SH-SY5Y (cell line): ENCODE measurements at regions not wholly inside any gene's neighbourhood (a gene's known extent, or its start where the extent isn't known, plus 50 kb on each side); places are given as distances from the start of the nearest gene placed in this dataset.

Experiments
- GATA2 ChIP-seq: IDR thresholded peaks from 2 replicates; pipeline ENCODE4 v1.6.1; 2011; ENCODE audit warnings: mild to moderate bottlenecking, low read depth, low read length
- GATA3 ChIP-seq: IDR thresholded peaks from 2 replicates; pipeline ENCODE4 v1.6.1; 2011; ENCODE audit warnings: low read depth, mild to moderate bottlenecking, low read length, moderate library complexity

DNA sequence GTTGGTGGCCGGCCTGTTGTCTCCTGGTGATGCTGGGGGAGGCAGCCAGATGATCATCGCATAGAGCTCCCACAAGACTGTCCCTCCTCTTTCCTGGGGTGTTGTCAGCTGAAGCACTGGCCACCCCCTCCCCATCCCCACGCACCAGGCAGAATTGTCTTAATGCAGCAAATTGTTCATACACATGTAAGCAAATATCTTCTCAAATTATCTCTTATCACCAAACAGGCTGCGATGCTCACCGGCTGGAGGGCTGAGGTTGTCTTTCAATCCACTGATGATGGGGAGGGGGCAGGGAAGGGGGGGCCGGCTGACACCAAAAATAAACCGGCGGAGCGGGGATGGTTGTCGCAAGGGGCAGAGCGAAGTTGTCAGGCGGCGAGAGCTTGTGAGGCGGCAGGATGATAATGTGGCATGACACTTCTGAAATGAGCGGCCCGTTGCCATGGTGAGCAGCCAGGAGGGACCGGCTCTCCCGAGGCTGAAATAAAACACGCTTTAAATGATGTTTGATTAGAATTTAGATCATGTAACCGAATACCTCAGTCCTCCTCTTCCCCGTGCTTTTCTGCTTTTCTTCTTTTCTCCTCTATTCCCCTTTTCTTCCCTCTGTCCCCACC lies 59.8 kb downstream of the MRM1 start:
- TF ChIP-seq GATA2 (peak; percentile 68), GATA3 (no peak)

DNA sequence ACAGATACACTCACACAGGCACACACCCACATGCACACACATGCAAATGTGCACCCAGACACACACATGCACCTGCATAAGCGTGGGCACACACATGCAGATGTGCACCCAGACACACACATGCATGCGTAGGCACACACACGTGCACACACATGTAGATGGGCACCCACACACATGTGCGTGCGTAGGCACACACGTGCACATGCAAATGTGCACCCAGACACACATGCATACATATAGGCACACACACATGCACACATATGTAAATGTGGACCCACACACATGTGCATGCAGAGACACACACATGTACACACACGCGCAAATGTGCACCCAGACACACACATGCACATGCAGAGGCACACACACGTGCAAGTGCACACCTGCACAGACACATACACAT lies 60.3 kb downstream of the MRM1 start:
- no peak for TF ChIP-seq GATA3
- TF ChIP-seq GATA2 = no peak

DNA sequence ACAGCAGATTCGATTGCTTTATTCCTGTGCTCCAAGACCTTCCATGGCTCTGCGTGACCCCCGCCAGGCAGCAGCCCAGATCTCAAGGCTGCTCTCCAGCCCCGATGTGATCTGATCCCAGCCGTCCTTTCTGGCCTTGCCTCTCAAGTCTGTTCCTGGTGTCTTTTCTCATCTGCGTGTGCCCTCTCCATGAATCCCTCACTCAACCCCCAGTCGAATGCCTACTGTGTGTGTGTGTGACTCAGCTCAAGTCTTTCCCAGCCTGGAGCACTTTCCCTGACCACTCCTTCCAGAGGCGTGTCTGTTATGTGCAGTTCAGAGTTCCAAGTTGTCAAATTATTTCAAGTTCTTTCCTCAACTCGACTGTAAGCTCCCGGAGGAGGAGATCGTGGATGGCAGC lies 64.0 kb downstream of the MRM1 start:
- TF ChIP-seq GATA2 (no peak), GATA3 (no peak)

DNA sequence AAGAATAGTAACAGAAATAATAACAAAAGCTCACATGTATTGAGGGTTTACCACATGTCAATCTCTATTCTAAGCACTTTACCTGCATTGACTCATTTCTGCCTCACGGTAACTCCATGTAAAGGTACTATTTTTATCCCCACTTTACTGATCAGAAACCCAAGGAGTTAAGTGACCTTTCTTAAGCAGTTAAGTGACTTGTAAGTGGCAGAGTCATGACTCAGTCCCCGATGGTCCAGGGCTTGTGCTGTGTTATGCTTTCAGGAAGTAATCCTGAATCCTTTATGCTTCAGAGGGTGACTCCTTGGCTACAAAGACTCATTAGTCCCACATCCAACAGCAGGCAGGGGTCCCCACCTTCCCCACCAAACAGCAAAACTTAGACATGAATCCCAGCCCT lies 66.5 kb downstream of the MRM1 start:
- no peak for TF ChIP-seq GATA2
- no peak for TF ChIP-seq GATA3

DNA sequence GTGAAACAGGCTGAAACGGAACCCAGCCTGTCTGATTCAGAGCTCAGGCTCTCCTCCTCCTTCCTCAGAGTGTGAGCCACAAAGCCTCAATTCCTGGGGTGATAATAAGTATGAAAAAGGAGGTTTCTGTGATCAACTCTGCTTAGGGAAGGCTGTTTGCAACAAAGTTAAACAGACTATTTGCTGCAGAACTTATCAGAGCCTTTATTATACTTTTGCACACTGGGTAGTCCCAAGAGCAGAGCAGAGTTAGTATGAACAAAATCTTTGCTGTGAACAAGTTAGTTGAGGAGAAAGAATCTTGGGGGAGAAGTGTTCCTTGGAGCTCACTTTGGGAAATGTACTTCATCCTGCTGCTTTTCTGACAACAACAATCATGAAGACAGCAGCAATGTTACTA lies 67.4 kb downstream of the MRM1 start:
- TF ChIP-seq GATA3 (no peak), GATA2 (no peak)

DNA sequence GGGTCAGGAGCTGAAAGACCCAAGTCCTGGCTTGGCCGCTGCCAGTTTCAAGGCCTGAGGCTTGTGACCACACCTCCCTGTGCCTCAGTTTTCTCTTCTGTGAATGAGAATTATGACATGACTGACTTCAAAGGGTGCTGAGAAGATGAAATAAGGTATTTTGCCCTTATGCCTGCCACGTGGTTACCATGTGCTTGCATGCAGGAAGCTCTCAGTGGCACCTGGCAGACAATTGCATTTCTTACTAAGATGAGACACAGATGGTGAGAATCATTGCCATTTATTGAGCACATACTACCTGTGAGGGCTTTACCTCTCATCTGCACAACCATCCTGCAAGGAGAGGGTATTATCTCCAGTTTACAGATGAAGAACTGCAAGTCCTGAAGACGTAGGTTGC lies 69.8 kb downstream of the MRM1 start:
- no peak for TF ChIP-seq GATA3
- no peak for TF ChIP-seq GATA2

DNA sequence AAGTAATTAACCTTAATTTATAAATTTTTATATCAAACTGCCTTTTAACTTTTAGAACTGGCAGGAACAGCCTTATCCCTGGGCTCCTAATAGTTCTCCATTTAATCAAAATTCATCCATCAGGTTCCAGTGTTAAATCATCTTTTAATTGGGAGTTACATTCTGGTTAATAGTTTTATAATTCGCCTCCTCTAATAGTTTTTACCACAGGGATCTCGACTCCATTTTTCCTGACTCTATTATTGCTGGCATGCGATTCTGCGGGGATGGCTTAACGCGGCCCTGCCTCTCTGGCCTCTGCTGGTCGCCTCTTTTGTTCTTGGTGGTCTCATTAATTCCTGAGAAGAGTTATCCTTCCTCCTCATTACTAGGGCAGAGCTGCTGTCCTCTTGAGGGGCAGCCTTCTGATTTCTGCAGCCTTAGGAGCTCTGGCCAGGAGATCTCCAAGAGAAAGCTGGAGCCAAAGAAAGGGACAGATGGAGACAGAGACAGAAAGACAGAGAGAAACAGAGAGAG lies 71.1 kb downstream of the MRM1 start:
- TF ChIP-seq GATA2 (no peak), GATA3 (no peak)

DNA sequence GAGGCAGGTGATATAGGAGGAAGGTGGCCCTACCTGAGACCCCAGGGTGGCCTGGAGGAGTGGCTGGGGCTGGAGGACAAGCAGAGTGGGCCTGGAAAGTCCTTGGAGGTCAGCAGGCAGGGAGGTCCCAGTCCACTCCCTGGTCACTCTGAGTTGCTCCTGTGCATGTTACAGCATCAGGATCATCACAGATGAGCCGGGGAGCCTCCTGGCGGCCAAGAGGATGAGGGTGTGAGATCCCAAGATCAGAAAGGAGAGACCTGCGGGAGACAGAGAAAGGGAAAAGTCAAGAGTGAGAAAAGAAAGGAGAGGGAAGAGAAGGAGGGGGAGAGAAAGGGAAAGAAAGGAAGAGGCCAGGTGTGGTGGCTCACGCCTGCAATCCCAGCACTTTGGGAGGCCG lies 71.7 kb downstream of the MRM1 start:
- no peak for TF ChIP-seq GATA3
- TF ChIP-seq GATA2 = no peak

DNA sequence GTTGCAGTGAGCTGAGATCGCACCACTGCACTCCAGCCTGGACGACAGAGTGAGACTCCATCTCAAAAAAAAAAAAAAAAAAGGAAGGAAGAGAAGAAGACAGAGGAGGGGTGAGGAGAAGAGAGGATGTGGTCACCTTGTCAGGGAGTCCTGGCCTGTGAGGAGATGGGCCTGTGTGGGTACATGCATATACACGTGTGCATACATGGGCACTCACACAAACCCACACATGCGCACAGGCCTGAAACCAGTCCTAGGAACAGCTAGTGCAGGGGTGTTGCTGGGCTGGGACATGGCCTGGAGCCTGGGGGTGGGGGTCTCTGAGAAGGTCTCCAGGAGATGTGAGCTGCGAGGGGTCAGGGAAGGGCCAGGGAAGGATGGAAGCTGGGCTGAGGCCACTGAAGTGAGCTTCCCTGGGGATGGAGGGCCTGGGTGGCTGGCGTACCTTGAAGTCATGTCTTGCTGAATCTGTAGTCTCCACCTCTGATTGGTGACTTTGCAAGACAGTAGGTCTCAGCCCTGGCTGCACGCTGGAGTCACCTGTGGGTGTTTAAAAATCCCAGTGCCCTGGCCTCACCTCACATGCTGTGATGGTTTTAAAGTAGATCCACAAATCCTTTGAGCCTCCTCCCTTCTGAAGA lies 72.4 kb downstream of the MRM1 start:
- TF ChIP-seq GATA3 (no peak), GATA2 (no peak)

DNA sequence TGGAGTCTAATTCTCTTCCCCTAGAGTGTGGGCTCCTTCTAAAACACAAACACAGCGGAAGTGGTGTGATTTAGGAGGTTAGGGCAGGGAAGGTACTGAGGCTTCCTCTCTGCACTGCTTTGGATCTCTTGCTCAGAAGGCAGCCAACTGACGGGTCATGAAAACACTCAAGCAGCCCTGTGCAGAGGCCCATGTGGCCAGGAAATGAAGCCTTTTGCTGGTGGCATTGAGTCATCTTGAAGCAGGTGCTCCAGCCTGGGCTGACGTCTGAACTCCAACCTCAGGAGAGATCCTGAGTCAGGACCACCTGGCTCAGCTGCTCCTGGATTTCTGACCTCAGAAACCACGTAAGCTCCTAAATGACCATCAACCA lies 72.9 kb downstream of the MRM1 start:
- TF ChIP-seq GATA3 = no peak
- TF ChIP-seq GATA2 = no peak

DNA sequence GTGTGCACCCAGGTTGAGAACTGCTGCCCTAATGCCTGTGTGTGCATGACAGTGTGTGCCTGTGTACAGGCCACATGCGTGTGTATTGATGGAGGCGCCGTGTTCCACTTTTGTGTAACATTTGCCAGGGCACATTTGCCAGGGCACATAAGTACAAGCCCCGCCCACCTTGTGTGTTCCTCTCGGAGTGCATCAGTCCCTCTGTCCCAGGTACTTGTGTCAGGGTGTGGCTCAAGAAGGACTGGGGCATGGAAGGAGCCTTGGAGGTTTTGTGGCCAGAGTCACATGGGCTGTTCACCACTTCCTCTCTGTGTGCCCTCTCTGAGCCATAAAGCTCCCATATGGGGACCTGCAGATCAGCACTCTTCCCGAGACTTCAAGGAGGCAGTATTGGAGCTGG lies 73.9 kb downstream of the MRM1 start:
- TF ChIP-seq GATA2 (no peak), GATA3 (no peak)

DNA sequence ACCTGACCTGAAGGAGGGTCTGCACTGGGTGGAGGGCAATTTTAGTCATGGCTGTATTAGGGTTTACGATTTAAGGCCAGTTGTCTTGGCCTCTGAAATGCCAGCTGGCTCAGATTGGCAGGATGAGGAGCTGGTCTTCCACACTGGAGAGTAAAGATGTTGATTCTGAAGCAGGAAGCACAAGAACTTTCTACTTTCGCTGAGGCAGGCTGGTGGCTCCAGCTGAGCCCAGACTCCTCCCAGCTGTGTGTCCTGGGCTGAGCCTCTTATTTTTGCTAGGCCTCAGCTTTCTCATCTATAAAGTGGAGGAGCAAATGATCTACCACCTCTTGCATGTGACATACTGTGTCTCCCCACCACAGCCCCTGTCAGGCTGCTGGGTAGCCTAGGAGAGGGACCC lies 74.4 kb downstream of the MRM1 start:
- TF ChIP-seq GATA3 = no peak
- no peak for TF ChIP-seq GATA2

DNA sequence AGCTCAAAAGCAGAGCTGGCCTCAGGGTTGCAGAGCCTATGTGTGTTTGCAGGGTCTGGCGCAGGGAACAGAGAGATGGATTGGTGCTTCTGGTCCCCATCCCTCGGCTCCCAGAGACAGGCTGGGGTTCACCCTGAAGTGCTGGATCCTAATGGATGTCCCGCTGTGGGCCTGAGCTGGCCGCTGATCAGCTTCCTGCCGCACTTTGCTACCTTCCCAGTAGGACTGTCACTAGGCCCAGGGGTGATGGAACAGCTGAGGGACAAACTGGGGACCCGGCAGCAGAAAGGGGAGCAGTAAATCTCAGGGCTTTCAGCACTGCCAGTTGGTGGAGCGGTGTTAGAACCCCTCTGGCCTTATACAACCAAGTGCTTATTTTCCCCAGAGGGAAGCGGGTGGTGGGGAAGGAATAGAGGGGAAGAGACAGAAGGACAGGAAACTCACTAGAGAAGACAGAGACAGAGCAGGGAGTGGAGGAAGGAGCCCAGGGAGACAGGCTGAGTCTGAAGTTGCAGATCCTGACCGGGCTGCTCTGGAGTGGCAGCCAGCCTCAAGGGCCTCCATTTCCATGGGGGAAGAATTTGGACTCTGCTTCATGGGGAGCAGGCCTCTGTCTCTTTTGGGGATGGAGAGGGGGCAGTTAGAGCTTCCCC lies 78.6 kb downstream of the MRM1 start:
- no peak for TF ChIP-seq GATA3
- TF ChIP-seq GATA2 = no peak

DNA sequence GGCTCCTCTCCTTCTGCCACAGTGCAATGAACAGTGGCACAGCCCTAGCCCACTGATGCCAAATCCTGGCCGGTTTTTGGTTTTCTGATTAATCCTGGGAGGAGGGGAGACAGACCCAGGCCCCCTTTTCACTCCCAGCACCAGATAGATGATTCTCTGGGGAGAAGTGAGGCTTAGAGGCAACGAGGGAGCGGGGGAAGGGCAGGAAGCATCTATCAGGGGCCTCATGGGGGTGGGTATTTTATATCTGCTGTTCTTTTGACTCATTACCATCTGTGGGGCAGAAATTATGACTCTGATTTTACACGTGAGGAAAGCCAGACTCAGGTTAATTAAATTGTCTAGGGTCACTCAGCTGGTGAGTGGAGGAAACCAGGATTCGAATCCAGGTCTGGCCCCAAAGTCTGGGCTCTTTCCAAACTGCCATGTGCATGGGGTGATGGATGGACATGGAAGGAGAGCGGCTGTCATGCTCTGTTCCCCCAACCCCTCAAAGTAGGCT lies 79.4 kb downstream of the MRM1 start:
- TF ChIP-seq GATA3 (no peak), GATA2 (no peak)

DNA sequence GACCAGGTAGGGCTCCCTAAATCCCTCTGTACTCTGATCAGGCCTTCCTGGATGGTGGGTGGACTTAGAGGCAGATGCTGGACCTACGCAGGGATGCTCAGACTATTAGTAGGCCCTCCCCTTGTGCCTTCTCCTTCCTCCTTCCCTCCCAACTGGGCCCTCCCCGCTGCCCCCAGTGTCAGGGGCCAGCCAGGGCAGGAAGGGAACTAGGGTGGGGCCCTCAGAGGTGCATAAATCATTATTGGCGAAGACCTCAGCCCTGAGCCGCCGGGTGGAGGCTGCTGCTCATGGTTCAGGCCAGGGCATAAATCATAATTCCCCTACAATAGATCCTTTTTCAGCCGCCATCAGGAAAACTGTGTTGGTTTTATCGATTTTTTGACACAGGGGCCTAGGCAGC lies 81.4 kb downstream of the MRM1 start:
- TF ChIP-seq GATA2 (no peak), GATA3 (no peak)
